ENCODE measurements at regions not wholly inside any gene's neighbourhood (a gene's known extent, or its start where the extent isn't known, plus 50 kb on each side); places are given as distances from the start of the nearest gene placed in this dataset.

DNA sequence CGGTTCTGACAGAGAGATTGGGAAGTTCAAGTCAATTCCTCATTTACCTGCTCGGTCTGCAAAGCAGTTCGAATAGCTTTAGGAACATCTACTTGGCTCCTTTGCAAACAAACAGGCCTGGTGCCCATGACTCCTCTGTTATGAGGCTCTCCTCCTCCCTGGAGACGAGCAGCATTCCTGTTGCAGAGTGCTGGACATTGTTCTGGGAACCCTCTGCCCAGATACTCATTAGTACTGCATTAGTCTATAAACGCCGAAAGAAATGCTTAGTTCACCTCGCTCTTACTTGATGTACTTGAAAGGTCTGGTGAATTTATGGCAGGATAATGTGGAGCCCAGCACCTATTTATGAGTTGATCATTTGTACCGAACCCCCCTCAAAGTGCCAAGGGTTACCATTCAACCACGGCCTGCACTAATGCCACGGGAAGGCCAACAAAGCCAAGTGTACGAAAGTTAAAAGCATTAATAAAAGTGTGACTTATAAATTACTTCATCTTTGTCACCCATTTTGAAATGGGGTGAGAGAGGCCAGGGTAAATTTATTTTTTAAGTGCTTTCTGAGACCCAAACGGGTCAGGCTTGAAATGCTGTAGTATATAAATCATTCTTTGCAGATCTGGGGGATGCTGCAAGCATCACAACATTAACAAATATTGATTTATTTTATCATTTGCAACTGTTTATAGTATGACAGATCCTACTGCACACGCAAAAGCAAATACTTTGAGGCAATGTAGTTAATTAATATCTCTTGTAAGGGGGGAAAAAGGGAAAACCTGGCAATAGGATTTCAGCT is 478.9 kb upstream of the PSMD7 start:
- no peak for TF ChIP-seq POLR2A (IDR thresholded peaks at IDR 0.05)
- TF ChIP-seq, protein P1, sequence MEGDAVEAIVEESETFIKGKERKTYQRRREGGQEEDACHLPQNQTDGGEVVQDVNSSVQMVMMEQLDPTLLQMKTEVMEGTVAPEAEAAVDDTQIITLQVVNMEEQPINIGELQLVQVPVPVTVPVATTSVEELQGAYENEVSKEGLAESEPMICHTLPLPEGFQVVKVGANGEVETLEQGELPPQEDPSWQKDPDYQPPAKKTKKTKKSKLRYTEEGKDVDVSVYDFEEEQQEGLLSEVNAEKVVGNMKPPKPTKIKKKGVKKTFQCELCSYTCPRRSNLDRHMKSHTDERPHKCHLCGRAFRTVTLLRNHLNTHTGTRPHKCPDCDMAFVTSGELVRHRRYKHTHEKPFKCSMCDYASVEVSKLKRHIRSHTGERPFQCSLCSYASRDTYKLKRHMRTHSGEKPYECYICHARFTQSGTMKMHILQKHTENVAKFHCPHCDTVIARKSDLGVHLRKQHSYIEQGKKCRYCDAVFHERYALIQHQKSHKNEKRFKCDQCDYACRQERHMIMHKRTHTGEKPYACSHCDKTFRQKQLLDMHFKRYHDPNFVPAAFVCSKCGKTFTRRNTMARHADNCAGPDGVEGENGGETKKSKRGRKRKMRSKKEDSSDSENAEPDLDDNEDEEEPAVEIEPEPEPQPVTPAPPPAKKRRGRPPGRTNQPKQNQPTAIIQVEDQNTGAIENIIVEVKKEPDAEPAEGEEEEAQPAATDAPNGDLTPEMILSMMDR (IDR thresholded peaks at IDR 0.05 in 8 of 11, conservative IDR thresholded peaks at IDR 0.05 in 3 of 11), result no peak

Measured in spleen (tissue), 7 donors.